NT2/D1 (cell line): ENCODE measurements at regions not wholly inside any gene's neighbourhood (a gene's known extent, or its start where the extent isn't known, plus 50 kb on each side); places are given as distances from the start of the nearest gene placed in this dataset.

Experiments
- SUZ12 ChIP-seq: IDR thresholded peaks from 2 replicates; pipeline ENCODE4 v1.6.1; 2011; ENCODE audit not compliant: insufficient read length, insufficient read depth; ENCODE audit errors: extremely low read depth
- YY1 ChIP-seq: IDR thresholded peaks from 2 replicates; pipeline ENCODE4 v1.6.1; 2011; ENCODE audit not compliant: insufficient read length, insufficient read depth
- ZNF274 ChIP-seq: IDR thresholded peaks from 2 replicates; pipeline ENCODE4 v1.6.1; 2011; ENCODE audit warnings: mild to moderate bottlenecking, low read depth, low read length

GRCh38 chr5:114565871-114566270 lies 204.0 kb downstream of the KCNN2 start:
- TF ChIP-seq YY1 (no peak), ZNF274 (no peak), SUZ12 (no peak)
